OCI-LY3 (cell line): ENCODE measurements at regions not wholly inside any gene's neighbourhood (a gene's known extent, or its start where the extent isn't known, plus 50 kb on each side); places are given as distances from the start of the nearest gene placed in this dataset.

Experiments
- H2AFZ ChIP-seq: fragments of 200-600, 300-600 bp; shearing (Covaris generic); 2 replicates; pipeline ENCODE4 v1.6.0; 2014; ENCODE audit warnings: antibody characterized with exemption, low read depth, low read length
- H3K27ac ChIP-seq: fragments of 200-600, 300-600 bp; sonication (generic); 2 replicates; pipeline ENCODE4 v1.5.1; 2014; ENCODE audit warnings: mild to moderate bottlenecking, low read length, moderate library complexity, mixed read lengths
- H3K27me3 ChIP-seq: fragments of 200-600, 300-600 bp; sonication (generic); 2 replicates; pipeline ENCODE4 v1.6.1; 2014; ENCODE audit warnings: low read depth, low read length, mixed read lengths
- H3K36me3 ChIP-seq: fragments of 200-600, 300-600 bp; sonication (generic); replicated peaks from 2 replicates; pipeline ENCODE3; 2014; ENCODE audit warnings: low read depth, low read length, mixed read lengths
- H3K4me1 ChIP-seq: fragments of 300-600, 200-600 bp; sonication (generic); 2 replicates; pipeline ENCODE4 v1.6.1; 2014; ENCODE audit warnings: low read length, mixed read lengths
- H3K4me2 ChIP-seq: fragments of 200-600, 300-600 bp; sonication (generic); 2 replicates; pipeline ENCODE4 v1.6.1; 2014; ENCODE audit warnings: low read length, mixed read lengths
- H3K4me3 ChIP-seq: fragments of 300-600, 200-600 bp; sonication (generic); 2 replicates; pipeline ENCODE4 v1.5.1; 2014; ENCODE audit warnings: antibody characterized with exemption, mild to moderate bottlenecking, low read length, moderate library complexity
- H3K79me2 ChIP-seq: fragments of 300-600, 200-600 bp; shearing (Covaris generic); 2 replicates; pipeline ENCODE4 v1.6.1; 2014; ENCODE audit warnings: mild to moderate bottlenecking, low read length, mixed read lengths
- H3K9ac ChIP-seq: fragments of 300-600, 200-600 bp; shearing (Covaris generic); 2 replicates; pipeline ENCODE4 v1.6.0; 2014; ENCODE audit warnings: mild to moderate bottlenecking, low read length, moderate library complexity
- H3K9me3 ChIP-seq: fragments of 200-600, 300-600 bp; shearing (Covaris generic); 2 replicates; pipeline ENCODE4 v1.6.1; 2014; ENCODE audit warnings: low read length, mixed read lengths; ENCODE audit not compliant: insufficient read depth
- H4K20me1 ChIP-seq: fragments of 200-600, 300-600 bp; sonication (generic); 2 replicates; pipeline ENCODE4 v1.6.1; 2016; ENCODE audit warnings: low read length, mixed read lengths; ENCODE audit not compliant: insufficient read depth
- EZH2phosphoT487 ChIP-seq: fragments of 200-600 bp; shearing (Covaris generic); IDR thresholded peaks from 2 replicates; pipeline ENCODE4 v1.6.1; 2018; ENCODE audit warnings: antibody characterized with exemption, mixed run types, low read depth
- TF ChIP-seq, protein P1 (sequence below): fragments of 200-600, 300-600 bp; sonication (generic); IDR thresholded peaks from 2 replicates; pipeline ENCODE4 v1.5.1; 2014; ENCODE audit warnings: antibody characterized with exemption, low read length, low read depth

- Histone ChIP-seq H3K36me3 (no peaks in the 10 kb centered on the region), H3K4me1 (no peaks in the 10 kb centered on the region), H3K79me2 (no peaks in the 10 kb centered on the region), H3K27ac (no peak overlapping the region), H2AFZ (no peak overlapping the region), H3K4me2 (peak overlapping the region; percentile 45), H3K9me3 (no peaks in the 10 kb centered on the region), H3K9ac (no peak overlapping the region), H4K20me1 (no peaks in the 10 kb centered on the region; the same call in 1 of the 2 replicates), H3K27me3 (peaks cover 6% of the 10 kb centered on the region; the same call in 1 of the 2 replicates), H3K4me3 (no peak overlapping the region)
- TF ChIP-seq, protein P1, sequence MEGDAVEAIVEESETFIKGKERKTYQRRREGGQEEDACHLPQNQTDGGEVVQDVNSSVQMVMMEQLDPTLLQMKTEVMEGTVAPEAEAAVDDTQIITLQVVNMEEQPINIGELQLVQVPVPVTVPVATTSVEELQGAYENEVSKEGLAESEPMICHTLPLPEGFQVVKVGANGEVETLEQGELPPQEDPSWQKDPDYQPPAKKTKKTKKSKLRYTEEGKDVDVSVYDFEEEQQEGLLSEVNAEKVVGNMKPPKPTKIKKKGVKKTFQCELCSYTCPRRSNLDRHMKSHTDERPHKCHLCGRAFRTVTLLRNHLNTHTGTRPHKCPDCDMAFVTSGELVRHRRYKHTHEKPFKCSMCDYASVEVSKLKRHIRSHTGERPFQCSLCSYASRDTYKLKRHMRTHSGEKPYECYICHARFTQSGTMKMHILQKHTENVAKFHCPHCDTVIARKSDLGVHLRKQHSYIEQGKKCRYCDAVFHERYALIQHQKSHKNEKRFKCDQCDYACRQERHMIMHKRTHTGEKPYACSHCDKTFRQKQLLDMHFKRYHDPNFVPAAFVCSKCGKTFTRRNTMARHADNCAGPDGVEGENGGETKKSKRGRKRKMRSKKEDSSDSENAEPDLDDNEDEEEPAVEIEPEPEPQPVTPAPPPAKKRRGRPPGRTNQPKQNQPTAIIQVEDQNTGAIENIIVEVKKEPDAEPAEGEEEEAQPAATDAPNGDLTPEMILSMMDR: peak; percentile 97
- TF ChIP-seq EZH2phosphoT487: no peak
Observed at GRCh38 chr22:48492366-48493320, 1335.0 kb downstream of the BRD1 start.

GRCh38 chr22:48491451-48491941 is 1336.2 kb downstream of the BRD1 start:
- no peak for TF ChIP-seq EZH2phosphoT487
- TF ChIP-seq, protein P1: no peak
- no peak overlapping the region for H3K4me2 ChIP-seq
- H3K27me3 ChIP-seq: peaks cover 6% of the 10 kb centered on the region; the same call in 1 of the 2 replicates
- no peak overlapping the region for H3K9ac ChIP-seq
- H3K9me3 ChIP-seq: no peaks in the 10 kb centered on the region
- H2AFZ ChIP-seq: no peak overlapping the region
- H3K27ac ChIP-seq: no peak overlapping the region
- H3K79me2 ChIP-seq: no peaks in the 10 kb centered on the region
- H3K4me1 ChIP-seq: no peaks in the 10 kb centered on the region
- no peaks in the 10 kb centered on the region; the same call in 1 of the 2 replicates for H4K20me1 ChIP-seq
- H3K36me3 ChIP-seq: no peaks in the 10 kb centered on the region
- no peak overlapping the region for H3K4me3 ChIP-seq

DNA sequence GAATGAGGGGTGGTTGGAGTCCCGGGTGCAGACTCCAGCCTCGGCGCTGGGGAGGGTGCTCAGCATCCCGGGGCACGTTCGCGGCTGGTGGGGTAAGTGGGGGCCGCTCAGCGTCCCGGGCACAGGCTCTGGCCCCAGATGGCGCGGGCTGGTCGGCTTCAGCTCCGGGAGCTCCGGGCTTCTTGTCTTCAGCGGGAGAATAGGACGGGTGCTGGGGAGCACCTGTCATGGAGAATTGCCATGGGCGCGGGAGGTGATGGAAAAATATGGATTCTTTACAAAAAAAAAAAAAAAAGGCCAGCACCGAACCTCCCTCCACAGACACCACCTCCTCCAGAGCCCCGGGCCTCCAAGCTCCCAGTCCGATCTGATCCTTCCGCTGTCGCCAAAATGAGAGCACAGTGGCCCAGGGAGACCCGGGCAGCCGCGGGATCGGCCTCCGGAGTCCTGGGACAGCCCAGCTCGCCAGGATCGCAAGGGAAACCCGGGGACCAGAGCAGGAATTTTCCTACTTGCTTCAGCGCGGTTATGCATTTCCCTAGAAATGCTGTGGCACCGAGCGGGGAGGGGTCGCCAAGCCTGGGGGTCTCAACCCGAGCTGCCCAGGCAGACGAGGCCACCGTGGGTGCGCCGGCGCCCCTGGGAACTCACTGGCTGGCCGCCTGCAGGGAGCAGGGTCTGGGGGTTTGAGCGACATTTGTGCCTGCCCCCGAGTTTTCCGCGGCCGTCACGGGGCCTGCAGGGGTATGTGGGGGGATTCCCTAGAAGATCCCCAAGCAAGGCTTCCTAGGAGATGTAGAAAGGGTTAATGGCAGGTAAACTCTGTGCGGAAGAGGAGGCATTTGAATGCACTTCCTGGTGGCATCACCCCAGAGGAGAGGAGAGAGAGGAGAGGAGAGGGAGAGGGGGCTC is 1336.9 kb downstream of the BRD1 start:
- no peaks in the 10 kb centered on the region for H3K9me3 ChIP-seq
- H3K4me3 ChIP-seq: no peak overlapping the region
- H3K79me2 ChIP-seq: no peaks in the 10 kb centered on the region
- H3K27ac ChIP-seq: no peak overlapping the region
- no peaks in the 10 kb centered on the region for H3K4me1 ChIP-seq
- no peaks in the 10 kb centered on the region for H3K36me3 ChIP-seq
- H3K9ac ChIP-seq: no peak overlapping the region
- peaks cover 6% of the 10 kb centered on the region; the same call in 1 of the 2 replicates for H3K27me3 ChIP-seq
- no peaks in the 10 kb centered on the region; the same call in 1 of the 2 replicates for H4K20me1 ChIP-seq
- H2AFZ ChIP-seq: no peak overlapping the region
- TF ChIP-seq, protein P1: no peak
- no peak for TF ChIP-seq EZH2phosphoT487
- H3K4me2 ChIP-seq: no peak overlapping the region
